ENCODE measurements at regions not wholly inside any gene's neighbourhood (a gene's known extent, or its start where the extent isn't known, plus 50 kb on each side); places are given as distances from the start of the nearest gene placed in this dataset.

DNA sequence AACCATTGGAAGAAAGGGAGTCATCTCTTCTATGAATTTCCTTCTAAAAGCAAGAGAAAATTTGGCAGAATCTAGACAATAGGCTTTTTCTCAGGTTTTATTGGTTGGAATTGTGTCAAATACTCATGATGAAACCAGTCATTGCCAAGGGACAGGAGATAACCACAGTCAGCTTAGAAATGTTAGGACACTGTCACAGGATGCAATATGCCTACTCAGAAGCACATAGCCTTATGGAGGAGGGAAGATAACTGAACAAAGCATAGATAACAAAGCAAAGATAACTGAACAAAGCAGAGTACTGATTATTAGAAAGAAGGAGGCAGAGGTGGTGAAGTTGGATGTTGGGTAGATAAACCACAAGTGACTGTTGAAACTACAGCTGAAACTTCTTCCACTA, 303.5 kb upstream of the PDGFD start:
- Histone ChIP-seq H3K56ac (replicated peaks; ENCODE audit: insufficient read length, low read depth, low read length) (no peak overlapping the region), H3K4me1 (replicated peaks in 1 of 4; ENCODE audit: control insufficient read depth in 3 of 4, insufficient read depth in 4 of 4, low read length in 3 of 4) (no peaks in the 10 kb centered on the region), H4K8ac (ENCODE audit: extremely low read depth, insufficient read depth, low read length) (no peak overlapping the region), H3K79me1 (ENCODE audit: low read depth, low read length) (no peaks in the 10 kb centered on the region), H4K20me1 (replicated peaks in 1 of 2; ENCODE audit: control insufficient read depth in 1 of 2, insufficient read depth in 2 of 2, low read length in 2 of 2) (no peaks in the 10 kb centered on the region), H2BK12ac (ENCODE audit: low read depth, low read length) (no peak overlapping the region), H3K4ac (replicated peaks; ENCODE audit: insufficient read length, low read depth, low read length) (no peak overlapping the region), H2BK120ac (replicated peaks; ENCODE audit: low read depth, low read length) (no peak overlapping the region), H2BK15ac (ENCODE audit: low read length) (no peak overlapping the region), H2AK5ac (ENCODE audit: low read depth, low read length) (no peak overlapping the region), H3K23me2 (ENCODE audit: low read depth, low read length) (no peaks in the 10 kb centered on the region), H3K18ac (ENCODE audit: extremely low read depth, low read length) (no peak overlapping the region), H3K9ac (replicated peaks in 1 of 4; ENCODE audit: extremely low read depth in 1 of 4, low read depth in 3 of 4, low read length in 3 of 4) (no peak overlapping the region), H3K36me3 (ENCODE audit: control insufficient read depth in 2 of 4, insufficient read depth in 4 of 4, low read length in 3 of 4) (no peaks in the 10 kb centered on the region), H3K4me3 (ENCODE audit: extremely low read depth in 1 of 4, insufficient read depth in 2 of 4, low read depth in 3 of 4, low read length in 4 of 4) (no peak overlapping the region), H2BK20ac (ENCODE audit: low read length) (no peak overlapping the region), H3K14ac (ENCODE audit: insufficient read length) (no peak overlapping the region), H2AFZ (ENCODE audit: low read length) (peak overlapping the region; percentile 74; the same call in 1 of the 2 replicates), H3K4me2 (ENCODE audit: insufficient read depth in 1 of 2, low read depth in 2 of 2, low read length in 2 of 2) (no peak overlapping the region), H3K79me2 (ENCODE audit: control insufficient read depth in 1 of 2, insufficient read depth in 2 of 2, low read length in 2 of 2) (no peaks in the 10 kb centered on the region), H3K23ac (ENCODE audit: insufficient read length) (no peak overlapping the region), H3K27me3 (replicated peaks in 1 of 4; ENCODE audit: control insufficient read depth in 3 of 4, extremely low read depth in 1 of 4, insufficient read depth in 3 of 4, low read length in 3 of 4) (no peaks in the 10 kb centered on the region), H4K5ac (ENCODE audit: insufficient read length, low read depth, low read length) (no peak overlapping the region), H3K9me3 (ENCODE audit: insufficient read depth in 2 of 2, low read depth in 1 of 2, low read length in 1 of 2) (no peaks in the 10 kb centered on the region), H3K27ac (ENCODE audit: low read depth, low read length) (no peak overlapping the region), H4K91ac (replicated peaks; ENCODE audit: insufficient read length, low read length) (no peak overlapping the region), H2BK5ac (ENCODE audit: low read depth, low read length) (no peak overlapping the region)
- TF ChIP-seq KDM1A (IDR thresholded peaks at IDR 0.05; ENCODE audit: borderline replicate concordance, low read length) (no peak), SUZ12 (IDR thresholded peaks at IDR 0.05; ENCODE audit: low read length) (no peak), SP1 (IDR thresholded peaks at IDR 0.05; ENCODE audit: low read depth, low read length) (no peak), EGR1 (IDR thresholded peaks at IDR 0.05; ENCODE audit: borderline replicate concordance, low read depth, low read length) (no peak), NRF1 (IDR thresholded peaks at IDR 0.05; ENCODE audit: low read depth, low read length) (no peak), EZH2 (IDR thresholded peaks at IDR 0.05; ENCODE audit: low read depth, low read length, severe bottlenecking) (no peak)
- ChIA-PET POLR2A (ENCODE audit: partially characterized antibody) (no interaction called here), CTCF (ENCODE audit: partially characterized antibody) (no interaction called here)
- FAIRE-seq (no peak), DNase-seq (ENCODE audit: low read depth in 1 of 2, low spot score in 2 of 2) (no peak)

All from H1 (cell line).